ENCODE measurements at regions not wholly inside any gene's neighbourhood (a gene's known extent, or its start where the extent isn't known, plus 50 kb on each side); places are given as distances from the start of the nearest gene placed in this dataset.

GRCh38 chr3:16114930-16115329, 59.5 kb upstream of the GALNT15 start:
- no peak for DNase-seq

GRCh38 chr3:16118396-16118795, 56.1 kb upstream of the GALNT15 start:
- no peak for DNase-seq

- no peak for DNase-seq
These were observed 54.6 kb upstream of the GALNT15 start for GRCh38 chr3:16119887-16120286.

- no peak for DNase-seq
These were observed 53.1 kb upstream of the GALNT15 start for GRCh38 chr3:16121391-16121790.

GRCh38 chr3:16122155-16122554, 52.3 kb upstream of the GALNT15 start:
- DNase-seq = no peak

- DNase-seq = no peak
These were observed 51.8 kb upstream of the GALNT15 start for GRCh38 chr3:16122661-16123060.

GRCh38 chr3:16124636-16125035, 49.8 kb upstream of the GALNT15 start:
- no peak for DNase-seq

All from CD4-positive, alpha-beta T cell treated with Interleukin-4 for 1 hour (primary cell).